Thyroid gland (tissue), 4 donors: ENCODE measurements at regions not wholly inside any gene's neighbourhood (a gene's known extent, or its start where the extent isn't known, plus 50 kb on each side); places are given as distances from the start of the nearest gene placed in this dataset.

Source experiments
- DNase-seq, 2 donors: peaks; one replicate each; pipeline ENCODE4 v3.0.0-alpha.2; 2019
- H3K27ac ChIP-seq, 3 donors: fragments of 200-600 bp; sonication (generic); 1 replicate in 2 of 3; 2 replicates in 1 of 3; pipeline ENCODE4 v1.5.1; 2016 to 2019; ENCODE audit warnings: mild to moderate bottlenecking in 1 of 3, moderate library complexity in 1 of 3
- H3K27me3 ChIP-seq: fragments of 200-600 bp; sonication (generic); one replicate; pipeline ENCODE4 v1.5.1; 2019
- H3K36me3 ChIP-seq, 2 donors: fragments of 200-600 bp; sonication (generic); one replicate each; pipeline ENCODE4 v1.5.1; 2016 to 2019
- H3K4me1 ChIP-seq, 2 donors: fragments of 200-600 bp; sonication (generic); one replicate each; pipeline ENCODE4 v1.5.1; 2017 to 2019
- H3K4me3 ChIP-seq, 3 donors: fragments of 200-600 bp; sonication (generic); replicated peaks in 1 of 3; 1 replicate in 2 of 3; 2 replicates in 1 of 3; pipeline ENCODE4 v1.5.1; 2016; ENCODE audit warnings: mild to moderate bottlenecking in 1 of 3
- H3K9me3 ChIP-seq: fragments of 200-600 bp; sonication (generic); one replicate; pipeline ENCODE4 v1.5.1; 2017
- POLR2A ChIP-seq, 2 donors: fragments of 450-650 bp; IDR thresholded peaks; one replicate each; pipeline ENCODE4 v1.6.1; 2017; ENCODE audit warnings: antibody characterized with exemption in 2 of 2, mild to moderate bottlenecking in 2 of 2, moderate library complexity in 1 of 2
- WGBS, 2 donors: methylation state at CpG; one replicate each; pipeline ENCODE4 v1.1.5; 2017; 5-methylcytosine and 5-hydroxymethylcytosine counted together
- intact Hi-C: fragments of 100-400 bp; cut with DNase I; formaldehyde crosslinking; loops from one replicate; pipeline ENCODE4 v1.15.1; 2023
- TF ChIP-seq, protein P1 (sequence below), 6 experiments: fragments of 200-600 bp in 3 of 6; fragments of 450-650 bp in 3 of 6; sonication (generic) in 3 of 6; IDR thresholded peaks; one replicate each; pipeline ENCODE4 v1.5.1; 2016 to 2019; ENCODE audit warnings: antibody characterized with exemption in 6 of 6, mild to moderate bottlenecking in 2 of 6, inconsistent platforms in 1 of 6, moderate library complexity in 1 of 6

DNA sequence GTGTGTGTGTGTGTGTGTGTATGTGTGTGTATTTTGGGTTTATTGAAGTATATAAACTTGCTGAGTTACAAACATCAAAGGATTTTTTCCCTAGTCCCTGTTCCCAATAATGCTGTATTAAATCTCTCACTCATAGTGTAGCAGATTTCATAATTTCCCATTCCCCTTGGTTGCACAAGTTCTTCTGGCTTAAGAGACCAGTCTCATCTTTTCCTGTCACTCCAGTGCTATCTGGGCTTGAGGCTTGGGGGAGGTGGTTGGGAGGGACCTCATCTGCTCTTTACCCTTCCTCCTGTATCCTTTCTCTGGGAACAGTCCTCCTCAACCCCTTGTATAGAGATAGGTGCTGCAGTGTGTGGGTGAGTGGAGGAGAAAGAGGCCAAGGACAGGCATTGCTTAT, 285.4 kb upstream of the BOD1L1 start:
- H3K4me3 ChIP-seq, result no peak overlapping the region
- H3K9me3 ChIP-seq, result no peaks in the 10 kb centered on the region
- H3K4me1 ChIP-seq, result no peaks in the 10 kb centered on the region
- DNase-seq, result no peak
- TF ChIP-seq, protein P1, sequence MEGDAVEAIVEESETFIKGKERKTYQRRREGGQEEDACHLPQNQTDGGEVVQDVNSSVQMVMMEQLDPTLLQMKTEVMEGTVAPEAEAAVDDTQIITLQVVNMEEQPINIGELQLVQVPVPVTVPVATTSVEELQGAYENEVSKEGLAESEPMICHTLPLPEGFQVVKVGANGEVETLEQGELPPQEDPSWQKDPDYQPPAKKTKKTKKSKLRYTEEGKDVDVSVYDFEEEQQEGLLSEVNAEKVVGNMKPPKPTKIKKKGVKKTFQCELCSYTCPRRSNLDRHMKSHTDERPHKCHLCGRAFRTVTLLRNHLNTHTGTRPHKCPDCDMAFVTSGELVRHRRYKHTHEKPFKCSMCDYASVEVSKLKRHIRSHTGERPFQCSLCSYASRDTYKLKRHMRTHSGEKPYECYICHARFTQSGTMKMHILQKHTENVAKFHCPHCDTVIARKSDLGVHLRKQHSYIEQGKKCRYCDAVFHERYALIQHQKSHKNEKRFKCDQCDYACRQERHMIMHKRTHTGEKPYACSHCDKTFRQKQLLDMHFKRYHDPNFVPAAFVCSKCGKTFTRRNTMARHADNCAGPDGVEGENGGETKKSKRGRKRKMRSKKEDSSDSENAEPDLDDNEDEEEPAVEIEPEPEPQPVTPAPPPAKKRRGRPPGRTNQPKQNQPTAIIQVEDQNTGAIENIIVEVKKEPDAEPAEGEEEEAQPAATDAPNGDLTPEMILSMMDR (IDR thresholded peaks at IDR 0.05), result no peak
- TF ChIP-seq POLR2A (IDR thresholded peaks at IDR 0.05), result no peak
- H3K27ac ChIP-seq, result no peak overlapping the region
- no peaks in the 10 kb centered on the region for H3K36me3 ChIP-seq
- H3K27me3 ChIP-seq, result no peaks in the 10 kb centered on the region
- intact Hi-C loops, result no loop called here

DNA sequence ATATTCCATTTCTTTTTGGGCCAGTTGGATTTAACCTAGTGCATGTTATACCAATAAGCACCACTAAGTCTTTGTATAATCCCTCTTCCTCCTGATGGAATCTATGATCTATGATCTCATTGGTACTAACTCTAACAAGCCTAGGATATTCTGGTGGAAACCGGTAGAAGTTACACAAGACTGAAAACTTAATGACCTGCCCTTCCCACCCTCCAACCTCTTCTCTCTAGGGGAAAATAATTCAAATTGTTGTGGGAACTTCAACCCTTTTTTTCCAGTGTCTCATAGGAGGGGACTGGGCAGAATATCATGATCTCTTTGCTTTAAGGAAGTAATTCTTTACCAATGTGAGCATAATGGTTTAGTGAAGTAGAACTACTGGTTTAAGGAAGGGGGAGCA, 289.5 kb upstream of the BOD1L1 start:
- DNase-seq, result no peak
- Histone ChIP-seq H3K4me3 (no peak overlapping the region), H3K27me3 (no peaks in the 10 kb centered on the region), H3K36me3 (no peaks in the 10 kb centered on the region), H3K27ac (no peak overlapping the region), H3K4me1 (no peaks in the 10 kb centered on the region), H3K9me3 (no peaks in the 10 kb centered on the region)
- WGBS, 2 donors, result 14 to 21% methylated on average over 1 of the region's 1 CpG
- TF ChIP-seq, protein P1 (IDR thresholded peaks at IDR 0.05), result no peak
- TF ChIP-seq POLR2A (IDR thresholded peaks at IDR 0.05), result no peak
- intact Hi-C loops, result no loop called here

DNA sequence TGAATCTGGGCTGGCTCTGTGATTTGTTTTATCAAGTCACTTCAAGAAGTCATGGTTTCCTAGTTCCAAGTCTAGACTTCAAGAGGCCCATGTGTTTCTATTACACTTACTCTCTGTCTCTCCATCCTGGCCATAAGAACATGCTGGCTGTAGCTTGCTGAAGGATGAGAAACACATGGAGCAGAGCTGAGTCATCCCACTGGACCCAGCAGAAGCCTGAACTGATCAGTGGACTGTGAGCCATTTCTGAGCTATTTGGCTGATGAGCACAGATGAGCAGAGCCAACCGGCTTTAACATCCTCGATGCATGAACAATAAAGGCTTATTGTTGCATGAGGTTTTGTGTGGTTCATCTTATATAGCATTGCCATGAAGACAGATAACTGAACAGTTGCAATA, 290.6 kb upstream of the BOD1L1 start:
- Histone ChIP-seq H3K4me1 (no peaks in the 10 kb centered on the region), H3K4me3 (no peak overlapping the region), H3K27ac (no peak overlapping the region), H3K36me3 (no peaks in the 10 kb centered on the region), H3K27me3 (no peaks in the 10 kb centered on the region), H3K9me3 (no peaks in the 10 kb centered on the region)
- DNase-seq, result no peak
- 67 to 83% methylated on average over 2 of the region's 2 CpGs for WGBS, 2 donors
- TF ChIP-seq, protein P1 (IDR thresholded peaks at IDR 0.05), result no peak
- no peak for TF ChIP-seq POLR2A (IDR thresholded peaks at IDR 0.05)
- intact Hi-C loops, result no loop called here

DNA sequence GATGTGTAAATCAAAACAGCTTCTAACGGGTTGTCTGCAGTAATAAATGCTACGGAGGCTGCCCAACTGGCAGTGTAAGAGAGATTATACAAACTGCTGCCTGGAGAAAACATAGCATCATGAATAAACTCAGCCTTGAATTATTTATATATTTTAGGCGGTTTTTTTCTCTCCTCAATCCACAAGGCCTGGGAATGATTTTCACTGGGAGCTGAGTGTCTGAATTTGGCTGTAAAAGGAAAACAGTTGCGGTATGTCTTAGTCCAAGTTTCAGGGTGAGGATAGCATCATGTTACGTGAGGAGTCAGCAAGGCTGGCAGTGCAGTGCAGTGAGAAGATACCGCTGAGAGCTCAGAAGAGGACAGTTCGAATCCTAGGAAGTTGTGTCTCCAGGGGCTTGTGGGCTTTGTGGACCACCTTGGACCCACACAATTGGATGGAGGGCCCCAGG, 291.5 kb upstream of the BOD1L1 start:
- no peak for TF ChIP-seq POLR2A (IDR thresholded peaks at IDR 0.05)
- TF ChIP-seq, protein P1 (IDR thresholded peaks at IDR 0.05), result no peak
- Histone ChIP-seq H3K27me3 (no peaks in the 10 kb centered on the region), H3K4me1 (no peaks in the 10 kb centered on the region), H3K27ac (no peak overlapping the region), H3K4me3 (no peak overlapping the region), H3K9me3 (no peaks in the 10 kb centered on the region), H3K36me3 (no peaks in the 10 kb centered on the region)
- 57 to 65% methylated on average over 7 of the region's 7 CpGs for WGBS, 2 donors
- DNase-seq, result no peak
- intact Hi-C loops, result no loop called here

DNA sequence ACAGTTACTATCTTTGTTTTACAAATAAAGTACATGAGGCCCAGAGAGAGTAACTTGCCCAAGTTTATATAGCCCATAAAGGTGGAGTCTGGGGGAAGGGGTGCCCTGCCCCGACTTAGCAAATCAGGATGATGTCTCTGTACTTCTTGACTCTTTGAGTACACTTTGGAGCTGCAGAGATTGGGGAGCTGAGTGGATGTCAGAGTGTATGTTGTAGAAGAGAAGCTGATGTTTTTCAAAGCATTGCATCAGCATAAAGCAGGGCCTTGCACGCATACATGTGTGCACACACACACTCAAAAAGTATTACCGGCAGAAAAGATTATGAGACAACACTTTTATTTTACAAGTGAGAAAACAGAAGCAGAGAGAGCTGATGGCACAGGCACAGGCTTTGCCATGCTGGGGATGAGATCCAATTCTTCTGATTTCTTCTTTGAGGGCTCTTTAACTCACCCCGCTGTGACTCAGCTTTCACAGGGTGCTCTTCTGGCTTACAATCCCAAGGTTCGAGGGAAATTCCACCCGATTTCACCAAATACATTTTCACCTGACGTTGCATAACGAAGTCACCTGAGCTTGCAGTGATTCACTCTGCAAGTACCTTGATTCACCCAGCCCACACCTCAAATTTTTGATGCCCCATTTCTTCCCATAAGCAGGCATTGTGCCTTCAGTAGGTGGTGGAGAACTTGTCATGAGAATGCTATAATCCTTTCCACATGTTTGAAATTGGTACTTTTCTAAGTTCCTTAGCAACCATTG, 292.8 kb upstream of the BOD1L1 start:
- Histone ChIP-seq H3K9me3 (no peaks in the 10 kb centered on the region), H3K4me3 (no peak overlapping the region), H3K36me3 (no peaks in the 10 kb centered on the region), H3K4me1 (no peaks in the 10 kb centered on the region), H3K27ac (no peak overlapping the region), H3K27me3 (no peaks in the 10 kb centered on the region)
- TF ChIP-seq, protein P1 (IDR thresholded peaks at IDR 0.05), result no peak
- no peak for TF ChIP-seq POLR2A (IDR thresholded peaks at IDR 0.05)
- intact Hi-C loops, result no loop called here
- WGBS, 2 donors, result 53 to 57% methylated on average over 8 of the region's 8 CpGs
- no peak for DNase-seq
